WTC11 (cell line): ENCODE measurements at regions not wholly inside any gene's neighbourhood (a gene's known extent, or its start where the extent isn't known, plus 50 kb on each side); places are given as distances from the start of the nearest gene placed in this dataset.
"Not testable (repeated sequence)": the region's sequence is repeated elsewhere in the genome, so short reads cannot be mapped to it uniquely, and the experiment has no call there.

Experiments used
- ATAC-seq: fragments of 200-7000 bp; cut with Tn5 transposase; 2 replicates; pipeline ENCODE4 v1.10.0; 2021; ENCODE audit warnings: mild to moderate bottlenecking, moderate library complexity
- CTCF ChIA-PET: fragments of 300-600 bp; sonication (Branson Sonifier 250); formaldehyde crosslinking; loops from one replicate; lab custom pipeline; 2021; ENCODE audit warnings: antibody characterized with exemption; lab: Charles Lee
- POLR2A ChIA-PET: fragments of 350-600 bp; sonication (Branson Sonifier 250); formaldehyde crosslinking; loops from one replicate; lab custom pipeline; 2021; ENCODE audit warnings: antibody characterized with exemption; lab: Charles Lee
- DNase-seq: peaks from one replicate; pipeline ENCODE4 v3.0.0; 2021; ENCODE audit warnings: low spot score
- H3K27ac Mint-ChIP-seq: 2 replicates; pipeline ENCODE4 v1.8.0; 2021; ENCODE audit warnings: mixed read lengths
- H3K27me3 Mint-ChIP-seq: 2 replicates; pipeline ENCODE4 v1.8.0; 2021; ENCODE audit warnings: low read depth, mild to moderate bottlenecking, moderate library complexity, mixed read lengths
- H3K36me3 Mint-ChIP-seq: 2 replicates; pipeline ENCODE4 v1.8.0; 2021; ENCODE audit warnings: mixed read lengths
- H3K4me1 Mint-ChIP-seq: 2 replicates; pipeline ENCODE4 v1.8.0; 2022; ENCODE audit warnings: mixed read lengths
- H3K4me3 Mint-ChIP-seq: 2 replicates; pipeline ENCODE4 v1.8.0; 2021; ENCODE audit warnings: mild to moderate bottlenecking, moderate library complexity, mixed read lengths
- H3K9me3 Mint-ChIP-seq: 2 replicates; pipeline ENCODE4 v1.8.0; 2021; ENCODE audit warnings: mixed read lengths
- ARID4B ChIP-seq: sonication (generic); formaldehyde crosslinking; IDR thresholded peaks from 2 replicates; pipeline ENCODE4 v1.8.0; 2023; ENCODE audit warnings: missing genetic modification reagents, mild to moderate bottlenecking, borderline replicate concordance
- CBFB ChIP-seq: sonication (generic); formaldehyde crosslinking; IDR thresholded peaks from 2 replicates; pipeline ENCODE4 v1.8.1; 2022; ENCODE audit warnings: mild to moderate bottlenecking, low read depth, missing genetic modification reagents
- CREM ChIP-seq: sonication (generic); formaldehyde crosslinking; IDR thresholded peaks from 2 replicates; pipeline ENCODE4 v1.8.1; 2022; ENCODE audit warnings: mild to moderate bottlenecking, missing genetic modification reagents, moderate library complexity
- CTCF ChIP-seq: fragments of 200-600 bp; IDR thresholded peaks from 2 replicates; pipeline ENCODE4 v1.8.0; 2022; ENCODE audit warnings: antibody characterized with exemption
- HMGXB4 ChIP-seq: sonication (generic); formaldehyde crosslinking; IDR thresholded peaks from 2 replicates; pipeline ENCODE4 v1.8.1; 2023; ENCODE audit warnings: mild to moderate bottlenecking, moderate library complexity, missing genetic modification reagents
- IRF2 ChIP-seq: sonication (generic); formaldehyde crosslinking; IDR thresholded peaks from 2 replicates; pipeline ENCODE4 v1.8.0; 2022; ENCODE audit warnings: low read depth, missing genetic modification reagents, borderline replicate concordance
- MXD4 ChIP-seq: fragments of 250-450 bp; sonication (Bioruptor Pico); IDR thresholded peaks from 2 replicates; pipeline ENCODE4 v1.8.0; 2021; ENCODE audit warnings: mild to moderate bottlenecking, moderate library complexity, borderline replicate concordance
- MYBL2 ChIP-seq: sonication (generic); formaldehyde crosslinking; IDR thresholded peaks from 2 replicates; pipeline ENCODE4 v1.8.1; 2023; ENCODE audit warnings: mild to moderate bottlenecking, moderate library complexity, missing genetic modification reagents
- NFYB ChIP-seq: sonication (generic); formaldehyde crosslinking; conservative IDR thresholded peaks from 2 replicates; pipeline ENCODE4 v1.8.0; 2022; ENCODE audit warnings: low read depth, missing genetic modification reagents
- RELA ChIP-seq: sonication (generic); formaldehyde crosslinking; IDR thresholded peaks from 2 replicates; pipeline ENCODE4 v1.8.1; 2022; ENCODE audit warnings: missing genetic modification reagents, mild to moderate bottlenecking, borderline replicate concordance
- SP1 ChIP-seq: sonication (generic); formaldehyde crosslinking; conservative IDR thresholded peaks from 2 replicates; pipeline ENCODE4 v1.8.1; 2022; ENCODE audit warnings: missing genetic modification reagents
- TCF7 ChIP-seq: sonication (generic); formaldehyde crosslinking; IDR thresholded peaks from 2 replicates; pipeline ENCODE4 v1.8.0; 2022; ENCODE audit warnings: mild to moderate bottlenecking, low read depth, missing genetic modification reagents, moderate library complexity
- USF1 ChIP-seq: sonication (generic); formaldehyde crosslinking; IDR thresholded peaks from 2 replicates; pipeline ENCODE4 v1.8.0; 2022; ENCODE audit warnings: mild to moderate bottlenecking, missing genetic modification reagents
- ZNF232 ChIP-seq: sonication (generic); formaldehyde crosslinking; IDR thresholded peaks from 2 replicates; pipeline ENCODE4 v1.8.0; 2022; ENCODE audit warnings: mild to moderate bottlenecking, missing genetic modification reagents
- ZNF281 ChIP-seq: sonication (generic); formaldehyde crosslinking; IDR thresholded peaks from 2 replicates; pipeline ENCODE4 v1.8.0; 2023; ENCODE audit warnings: mild to moderate bottlenecking, missing genetic modification reagents
- ZNF317 ChIP-seq: sonication (generic); formaldehyde crosslinking; IDR thresholded peaks from 2 replicates; pipeline ENCODE4 v1.8.1; 2023; ENCODE audit warnings: low read depth, mild to moderate bottlenecking, moderate library complexity, missing genetic modification reagents, borderline replicate concordance
- ZNF416 ChIP-seq: fragments of 250-450 bp; sonication (Bioruptor Pico); IDR thresholded peaks from 2 replicates; pipeline ENCODE4 v1.9.0; 2021; ENCODE audit warnings: mild to moderate bottlenecking, inconsistent platforms
- ZSCAN18 ChIP-seq: fragments of 250-450 bp; sonication (Bioruptor Pico); IDR thresholded peaks from 2 replicates; pipeline ENCODE4 v2.1.2; 2022; ENCODE audit warnings: mild to moderate bottlenecking, moderate library complexity

- no peaks in the 10 kb centered on the region for H3K4me1 Mint-ChIP-seq
- H3K27me3 Mint-ChIP-seq: peaks cover 2% of the 10 kb centered on the region
- ATAC-seq: no peak
- peaks cover 41% of the 10 kb centered on the region for H3K36me3 Mint-ChIP-seq
- ChIA-PET CTCF (no interaction called here), POLR2A (no interaction called here)
- TF ChIP-seq HMGXB4 (CRISPR knock-in tag) (no peak), RELA (CRISPR knock-in tag) (no peak), USF1 (CRISPR knock-in tag) (no peak), ZSCAN18 (CRISPR knock-in tag) (no peak), CTCF (no peak), ZNF416 (CRISPR knock-in tag) (no peak), CBFB (no peak)
- no peak overlapping the region for H3K27ac Mint-ChIP-seq
- H3K9me3 Mint-ChIP-seq: peaks cover 46% of the 10 kb centered on the region
- no peak for DNase-seq
- no peak overlapping the region for H3K4me3 Mint-ChIP-seq
These were observed 340.1 kb downstream of the ABCC12 start for GRCh38 chr16:47815655-47816054.

- H3K4me1 Mint-ChIP-seq, H3K27me3 Mint-ChIP-seq, POLR2A ChIA-PET, ATAC-seq, DNase-seq, H3K4me3 Mint-ChIP-seq, H3K27ac Mint-ChIP-seq, CTCF ChIA-PET: not testable (repeated sequence)
- Mint-ChIP-seq H3K36me3 (peaks cover 50% of the 10 kb centered on the region), H3K9me3 (peaks cover 63% of the 10 kb centered on the region)
These were observed 344.0 kb downstream of the ABCC12 start for GRCh38 chr16:47811758-47812157.

GRCh38 chr16:47806309-47806847 lies 345.2 kb downstream of the PHKB start:
- Mint-ChIP-seq H3K4me1 (peaks cover 15% of the 10 kb centered on the region), H3K27me3 (no peaks in the 10 kb centered on the region), H3K36me3 (peaks cover 12% of the 10 kb centered on the region; the same call in 1 of the 2 replicates), H3K27ac (no peak overlapping the region), H3K9me3 (peaks cover 23% of the 10 kb centered on the region), H3K4me3 (no peak overlapping the region)
- no peak for DNase-seq
- no peak for ATAC-seq
- ChIA-PET POLR2A (no interaction called here), CTCF (no interaction called here)
- no peak for TF ChIP-seq MYBL2 (CRISPR knock-in tag)
- TF ChIP-seq SP1 (CRISPR knock-in tag): no peak
- TF ChIP-seq MXD4 (CRISPR knock-in tag): no peak
- TF ChIP-seq TCF7: no peak
- no peak for TF ChIP-seq ZNF281 (CRISPR knock-in tag)
- TF ChIP-seq CREM (CRISPR knock-in tag): no peak
- no peak for TF ChIP-seq NFYB (CRISPR knock-in tag)
- no peak for TF ChIP-seq IRF2 (CRISPR knock-in tag)
- TF ChIP-seq ZNF317 (CRISPR knock-in tag): no peak
- no peak for TF ChIP-seq ARID4B (CRISPR knock-in tag)
- TF ChIP-seq ZNF232 (CRISPR knock-in tag): no peak
